K562 (cell line): ENCODE measurements at regions not wholly inside any gene's neighbourhood (a gene's known extent, or its start where the extent isn't known, plus 50 kb on each side); places are given as distances from the start of the nearest gene placed in this dataset.
A peak's percentile ranks its signal among the peaks of the same experiment; 100 is the strongest.

Source experiments
- ATAC-seq: fragments of 200-7000 bp; cut with Tn5 transposase; 3 replicates; pipeline ENCODE4 v1.9.1; 2020; ENCODE audit warnings: moderate library complexity
- BruUV-seq: library from RNA; stranded (reverse); fragments of 400-500 nt; replicated peaks from 2 replicates; lab custom pipeline; 2021; lab: Mats Ljungman, UMichigan
- CTCF ChIA-PET: fragments of 300-600 bp; formaldehyde crosslinking; extraction: SDS; loops from one replicate; lab custom pipeline; 2021; ENCODE audit warnings: low intra/inter-chr PET ratio; lab: Yijun Ruan, JAX
- POLR2A ChIA-PET: fragments of 300-600, 350-650 bp; sonication (Branson Sonifier 250); formaldehyde crosslinking; extraction: SDS; loops from one replicate; lab custom pipeline; 2021; ENCODE audit warnings: antibody characterized with exemption, inconsistent platforms; lab: Yijun Ruan, JAX
- DNase-seq, 4 experiments: peaks; one replicate each; pipeline versions ENCODE4 v3.0.0 to v3.0.0-alpha.2; 2011 to 2018; ENCODE audit warnings: low spot score in 3 of 4, mixed read lengths in 3 of 4; ENCODE audit errors: extremely low read depth in 1 of 4
- FAIRE-seq: peaks from 2 replicates; lab custom pipeline; 2011; peaks lifted over from hg19 to GRCh38; lab: Jason Lieb, UNC
- H2AFZ ChIP-seq: 2 replicates; pipeline ENCODE4 v1.6.0; 2011; ENCODE audit warnings: low read depth, low read length, control low read depth, inconsistent platforms
- H3K27ac ChIP-seq: fragments of 200-600 bp; 3 replicates; pipeline ENCODE4 v1.8.0; 2011; ENCODE audit warnings: low read depth, mild to moderate bottlenecking, control low read depth, inconsistent platforms, low read length, moderate library complexity, mixed read lengths; ENCODE audit errors: extremely low read depth
- H3K27me3 ChIP-seq, 2 experiments: fragments of 300-600 bp in 1 of 2; 2 replicates in 1 of 2; 3 replicates in 1 of 2; pipeline versions ENCODE4 v1.6.0 to v1.8.0; 2011; ENCODE audit warnings: inconsistent platforms in 2 of 2, low read length in 2 of 2, mild to moderate bottlenecking in 1 of 2, mixed read lengths in 1 of 2, moderate library complexity in 1 of 2; ENCODE audit not compliant: control insufficient read depth in 2 of 2, insufficient read depth in 2 of 2
- H3K36me3 ChIP-seq: fragments of 300-600 bp; 3 replicates; pipeline ENCODE4 v1.8.0; 2011; ENCODE audit warnings: mild to moderate bottlenecking, low read length, inconsistent platforms; ENCODE audit not compliant: control insufficient read depth, insufficient read depth
- H3K4me1 ChIP-seq, 2 experiments: fragments of 200-600 bp in 1 of 2; replicated peaks in 1 of 2; 2 replicates in 1 of 2; 3 replicates in 1 of 2; pipeline versions ENCODE4 v1.5.1 to v1.8.0; 2011; ENCODE audit warnings: inconsistent platforms in 2 of 2, low read length in 2 of 2, mild to moderate bottlenecking in 1 of 2, mixed read lengths in 1 of 2, moderate library complexity in 1 of 2; ENCODE audit not compliant: control insufficient read depth in 2 of 2, insufficient read depth in 2 of 2
- H3K4me2 ChIP-seq: 2 replicates; pipeline ENCODE4 v1.6.1; 2011; ENCODE audit warnings: low read length, control low read depth, inconsistent platforms, mixed read lengths; ENCODE audit not compliant: insufficient read depth
- H3K4me3 ChIP-seq: fragments of 200-600 bp; sonication (generic), shearing (Covaris generic); 2 replicates; pipeline ENCODE4 v1.5.1; 2016; ENCODE audit warnings: control low read depth, inconsistent platforms
- H3K79me2 ChIP-seq: fragments of 200-600 bp; 3 replicates; pipeline ENCODE4 v1.8.0; 2011; ENCODE audit warnings: low read length, inconsistent platforms; ENCODE audit not compliant: control insufficient read depth, insufficient read depth
- H3K9ac ChIP-seq, 2 experiments: 2 replicates each; pipeline versions ENCODE4 v1.6.0 to v1.6.1; 2011; ENCODE audit warnings: low read depth in 2 of 2, low read length in 2 of 2, control low read depth in 1 of 2, inconsistent platforms in 1 of 2, mild to moderate bottlenecking in 1 of 2, mixed read lengths in 1 of 2; ENCODE audit not compliant: insufficient read depth in 1 of 2
- H3K9me1 ChIP-seq: one replicate; pipeline ENCODE4 v1.6.0; 2011; ENCODE audit warnings: inconsistent platforms, mild to moderate bottlenecking, low read length, moderate library complexity; ENCODE audit not compliant: control insufficient read depth, insufficient read depth
- H3K9me3 ChIP-seq: replicated peaks from 2 replicates; pipeline ENCODE4 v1.5.1; 2011; ENCODE audit warnings: low read depth, low read length, inconsistent platforms; ENCODE audit not compliant: control insufficient read depth, insufficient read depth
- H4K20me1 ChIP-seq: replicated peaks from 2 replicates; pipeline ENCODE4 v1.6.1; 2011; ENCODE audit warnings: low read length, inconsistent platforms, mixed read lengths; ENCODE audit not compliant: control insufficient read depth, insufficient read depth
- ELF1 ChIP-seq: fragments of 200-800 bp; sonication (Bioruptor generic); IDR thresholded peaks from 2 replicates; pipeline ENCODE4 v1.6.1; 2016; ENCODE audit warnings: missing genetic modification characterization, missing compliant biosample characterization
- HDAC6 ChIP-seq: IDR thresholded peaks from 2 replicates; pipeline ENCODE4 v1.6.1; 2012; ENCODE audit warnings: low read depth, mild to moderate bottlenecking, control low read depth, inconsistent platforms, low read length, moderate library complexity
- ID3 ChIP-seq, 2 experiments: fragments of 250-450 bp in 1 of 2; fragments of 450-650 bp in 1 of 2; sonication (Bioruptor Pico) in 1 of 2; IDR thresholded peaks; 2 replicates each; pipeline versions ENCODE4 v1.6.1 to v1.8.0; 2016 to 2021; ENCODE audit warnings: mild to moderate bottlenecking in 2 of 2, moderate library complexity in 2 of 2, missing compliant biosample characterization in 1 of 2, missing genetic modification characterization in 1 of 2
- MYNN ChIP-seq, 2 experiments: sonication (generic); formaldehyde crosslinking in 1 of 2; IDR thresholded peaks; 2 replicates each; pipeline versions ENCODE4 v1.5.0 to v1.6.1; 2016 to 2020; ENCODE audit warnings: antibody characterized with exemption in 1 of 2, missing genetic modification reagents in 1 of 2
- RUNX1 ChIP-seq: sonication (generic); IDR thresholded peaks from 2 replicates; pipeline ENCODE4 v1.6.1; 2016; ENCODE audit warnings: antibody characterized with exemption, low read depth
- SNAPC5 ChIP-seq: fragments of 250-450 bp; sonication (Bioruptor Pico); IDR thresholded peaks from 2 replicates; pipeline ENCODE4 v1.8.0; 2021; ENCODE audit warnings: moderate library complexity, mild to moderate bottlenecking, inconsistent platforms
- TGIF2 ChIP-seq: sonication (generic); formaldehyde crosslinking; IDR thresholded peaks from 2 replicates; pipeline ENCODE4 v1.8.1; 2022; ENCODE audit warnings: mild to moderate bottlenecking, missing genetic modification reagents, moderate library complexity
- TSC22D4 ChIP-seq: fragments of 450-650 bp; IDR thresholded peaks from 2 replicates; pipeline ENCODE4 v1.6.1; 2016; ENCODE audit warnings: missing genetic modification characterization, missing biosample characterization, control low read depth
- TSHZ1 ChIP-seq: fragments of 250-450 bp; sonication (Bioruptor Pico); IDR thresholded peaks from 2 replicates; pipeline ENCODE4 v1.4.0; 2020; ENCODE audit warnings: mild to moderate bottlenecking, moderate library complexity
- ZBTB1 ChIP-seq: sonication (generic); formaldehyde crosslinking; IDR thresholded peaks from 2 replicates; pipeline ENCODE4 v1.8.1; 2023; ENCODE audit warnings: missing genetic modification reagents, low read depth, mild to moderate bottlenecking, borderline replicate concordance
- ZNF224 ChIP-seq: sonication (generic); formaldehyde crosslinking; IDR thresholded peaks from 2 replicates; pipeline ENCODE4 v1.8.0; 2022; ENCODE audit warnings: mild to moderate bottlenecking, missing genetic modification reagents
- WGBS: fragments of 100-300 bp; shearing (Covaris generic); methylation state at CpG from one replicate; pipeline ENCODE4 v1.1.6; 2016; ENCODE audit warnings: low coverage, mixed read lengths; ENCODE audit not compliant: insufficient coverage; ENCODE audit errors: missing lambda C conversion rate; 5-methylcytosine and 5-hydroxymethylcytosine counted together
- in situ Hi-C: fragments of 300-500 bp; cut with MboI; formaldehyde crosslinking; loops from 4 replicates; pipeline ENCODE4 v1.15.0; 2018; ENCODE audit warnings: inconsistent platforms, mixed read lengths
- intact Hi-C: fragments of 100-400 bp; cut with micrococcal nuclease; formaldehyde crosslinking; loops from 2 replicates; pipeline ENCODE4 v1.14.2; 2022

GRCh38 chrX:40834225-40834624, 98.9 kb upstream of the MED14 start:
- intact Hi-C loops = no loop called here
- no TSS peak for BruUV-seq
- ATAC-seq (no peak), DNase-seq (no peak)
- Histone ChIP-seq H3K79me2 (no peaks in the 10 kb centered on the region), H3K9me1 (no peaks in the 10 kb centered on the region)
- POLR2A ChIA-PET = no interaction called here
- TF ChIP-seq TSC22D4 (tag) = no peak
- no peak for TF ChIP-seq TGIF2
- 0 out of 2 replicates have a peak, but pooled peaks have one; percentile 21 for TF ChIP-seq ELF1 (tag)
- TF ChIP-seq ZBTB1 (CRISPR knock-in tag) = no peak
- TF ChIP-seq, all 486 proteins: peak for 1
- Histone ChIP-seq H3K4me2 (no peak overlapping the region), H3K9ac (no peak overlapping the region), H3K36me3 (no peaks in the 10 kb centered on the region), H3K27ac (no peak overlapping the region), H3K4me3 (no peak overlapping the region), H3K9me3 (no peaks in the 10 kb centered on the region), H3K4me1 (peaks cover 0 to 13% of the 10 kb centered on the region in 2 experiments; a peak in 2 of 5 replicates), H2AFZ (no peak overlapping the region), H4K20me1 (no peaks in the 10 kb centered on the region), H3K27me3 (peaks cover 0 to 21% of the 10 kb centered on the region in 2 experiments; a peak in 2 of 5 replicates)
- in situ Hi-C loops = no loop called here
- WGBS = 73% methylated on average over 8 of the region's 33 CpGs
- CTCF ChIA-PET = no interaction called here
- FAIRE-seq = no peak

GRCh38 chrX:40835526-40835925, 100.2 kb upstream of the MED14 start:
- Histone ChIP-seq H4K20me1 (no peaks in the 10 kb centered on the region), H3K27me3 (peaks cover 0 to 21% of the 10 kb centered on the region in 2 experiments; a peak in 2 of 5 replicates), H3K9me3 (no peaks in the 10 kb centered on the region), H3K36me3 (no peaks in the 10 kb centered on the region), H2AFZ (no peak overlapping the region), H3K4me1 (peaks cover 0 to 13% of the 10 kb centered on the region in 2 experiments; a peak in 2 of 5 replicates), H3K79me2 (no peaks in the 10 kb centered on the region), H3K27ac (no peak overlapping the region), H3K4me2 (no peak overlapping the region), H3K9me1 (no peaks in the 10 kb centered on the region), H3K9ac (no peak overlapping the region), H3K4me3 (no peak overlapping the region)
- in situ Hi-C loops (no loop called here), intact Hi-C loops (no loop called here)
- FAIRE-seq = no peak
- no peak for DNase-seq
- WGBS = 17% methylated on average over 6 of the region's 7 CpGs
- POLR2A ChIA-PET = no interaction called here
- CTCF ChIA-PET = no interaction called here
- no peak for ATAC-seq
- BruUV-seq = no TSS peak
- TF ChIP-seq HDAC6 = no peak
- no peak for TF ChIP-seq ZNF224 (CRISPR knock-in tag)
- no peak for TF ChIP-seq MYNN (IDR thresholded peaks at IDR 0.05)
- TF ChIP-seq MYNN (CRISPR knock-in tag; IDR thresholded peaks at IDR 0.05) = no peak
- no peak for TF ChIP-seq RUNX1
- no peak for TF ChIP-seq TSHZ1 (CRISPR knock-in tag)
- TF ChIP-seq ID3 (CRISPR knock-in tag; IDR thresholded peaks at IDR 0.05) = no peak
- no peak for TF ChIP-seq ID3 (tag; IDR thresholded peaks at IDR 0.05)
- TF ChIP-seq SNAPC5 (CRISPR knock-in tag) = no peak
